T-cell (primary cell): ENCODE measurements at regions not wholly inside any gene's neighbourhood (a gene's known extent, or its start where the extent isn't known, plus 50 kb on each side); places are given as distances from the start of the nearest gene placed in this dataset.

Experiments used
- ATAC-seq, 4 experiments: fragments of 200-7000 bp in 3 of 4; fragments of 150-1000 bp in 1 of 4; cut with Tn5 transposase; replicated peaks in 1 of 4; 1 replicate in 3 of 4; 2 replicates in 1 of 4; pipeline ENCODE4 v1.10.0; 2021; ENCODE audit warnings: moderate library complexity in 3 of 4, mild to moderate bottlenecking in 2 of 4, moderate number of reproducible peaks in 1 of 4
- CTCF ChIA-PET, 2 donors: fragments of 300-600 bp; sonication (Branson Sonifier 250); formaldehyde crosslinking; loops; one replicate each; lab custom pipeline; 2022; ENCODE audit warnings: antibody characterized with exemption in 2 of 2; lab: Charles Lee
- POLR2A ChIA-PET, 2 donors: fragments of 300-600 bp; sonication (Branson Sonifier 250); formaldehyde crosslinking; loops; one replicate each; lab custom pipeline; 2022; ENCODE audit warnings: antibody characterized with exemption in 2 of 2; lab: Charles Lee
- DNase-seq, 35 experiments: peaks; one replicate each; pipeline versions ENCODE4 v3.0.0 to v3.0.0-alpha.2; 2013 to 2023
- H3K27ac ChIP-seq: one replicate; pipeline ENCODE4 v1.5.1; 2013; ENCODE audit warnings: low read length
- H3K27me3 ChIP-seq, 2 experiments: replicated peaks in 1 of 2; 1 replicate in 1 of 2; 2 replicates in 1 of 2; pipeline versions ENCODE4 v1.6.1 to v1.7.0; 2013; ENCODE audit warnings: low read length in 1 of 2, mixed read lengths in 1 of 2; ENCODE audit not compliant: control insufficient read depth in 2 of 2, insufficient read depth in 2 of 2; ENCODE audit errors: extremely low read depth in 1 of 2
- H3K36me3 ChIP-seq, 2 donors: 1 replicate in 1 of 2; 2 replicates in 1 of 2; pipeline versions ENCODE4 v1.6.1 to v1.7.0; 2013; ENCODE audit warnings: low read length in 1 of 2; ENCODE audit not compliant: control insufficient read depth in 2 of 2, insufficient read depth in 1 of 2; ENCODE audit errors: extremely low read depth in 1 of 2
- H3K4me1 ChIP-seq, 2 experiments: 1 replicate in 1 of 2; 2 replicates in 1 of 2; pipeline versions ENCODE4 v1.6.1 to v1.7.0; 2013; ENCODE audit warnings: low read length in 2 of 2, mixed read lengths in 1 of 2; ENCODE audit not compliant: insufficient read depth in 2 of 2, control insufficient read depth in 1 of 2; ENCODE audit errors: extremely low read depth in 1 of 2
- H3K4me3 ChIP-seq, 2 donors: 1 replicate in 1 of 2; 2 replicates in 1 of 2; pipeline versions ENCODE4 v1.5.1 to v1.7.0; 2013; ENCODE audit warnings: mild to moderate bottlenecking in 2 of 2, low read length in 1 of 2, moderate library complexity in 1 of 2; ENCODE audit not compliant: control insufficient read depth in 1 of 2; ENCODE audit errors: extremely low read depth in 1 of 2
- H3K9me3 ChIP-seq: 2 replicates; pipeline ENCODE4 v1.7.0; 2013
- H3K27ac Mint-ChIP-seq, 2 donors: one replicate each; pipeline ENCODE4 v1.8.0; 2020 to 2021; ENCODE audit warnings: mild to moderate bottlenecking in 2 of 2, mixed read lengths in 2 of 2
- H3K27me3 Mint-ChIP-seq, 2 donors: one replicate each; pipeline ENCODE4 v1.8.0; 2021 to 2022; ENCODE audit warnings: mixed read lengths in 2 of 2
- H3K36me3 Mint-ChIP-seq: one replicate; pipeline ENCODE4 v1.8.0; 2021; ENCODE audit warnings: mixed read lengths
- H3K4me1 Mint-ChIP-seq, 3 donors: one replicate each; pipeline ENCODE4 v1.8.0; 2020 to 2022; ENCODE audit warnings: mixed read lengths in 3 of 3, mild to moderate bottlenecking in 1 of 3
- H3K4me3 Mint-ChIP-seq, 3 donors: one replicate each; pipeline ENCODE4 v1.8.0; 2020 to 2022; ENCODE audit warnings: mild to moderate bottlenecking in 3 of 3, mixed read lengths in 3 of 3, moderate library complexity in 3 of 3
- H3K9me3 Mint-ChIP-seq, 3 donors: one replicate each; pipeline ENCODE4 v1.8.0; 2020 to 2022; ENCODE audit warnings: mixed read lengths in 3 of 3
- WGBS: methylation state at CpG from one replicate; pipeline ENCODE4 v1.1.5; 2013; ENCODE audit warnings: missing lambda C conversion rate; ENCODE audit not compliant: insufficient coverage; 5-methylcytosine and 5-hydroxymethylcytosine counted together

DNA sequence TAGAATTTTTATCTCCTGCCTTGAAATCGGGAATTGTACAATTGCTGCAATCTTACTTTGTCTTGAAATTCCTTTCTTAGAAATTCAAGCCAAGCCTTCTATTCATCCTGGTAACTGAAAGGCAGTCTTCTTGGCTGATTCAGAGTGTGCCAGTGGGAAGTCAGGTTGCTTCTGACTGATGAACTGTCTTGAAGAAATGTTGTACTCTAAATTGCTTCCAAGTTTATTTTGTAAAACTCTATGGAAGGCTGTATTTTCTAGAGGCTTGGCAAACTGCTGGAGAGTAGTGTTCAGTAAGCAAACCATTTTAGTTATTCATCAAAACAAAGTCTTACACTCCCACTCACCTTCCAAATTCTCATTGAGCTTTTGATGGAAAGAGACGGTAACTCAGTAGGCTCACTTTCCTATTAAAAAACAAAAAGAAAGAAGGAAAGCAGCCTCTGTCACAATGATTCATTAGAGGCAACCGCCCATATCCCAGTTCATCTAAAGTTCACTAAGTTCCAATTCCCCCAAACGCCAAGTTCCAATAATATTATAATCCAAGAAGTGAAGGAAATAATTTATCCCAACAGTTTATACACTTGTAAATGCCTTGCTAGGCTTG, 187.9 kb upstream of the MALRD1 start:
- no peaks in the 10 kb centered on the region for H3K36me3 ChIP-seq
- ATAC-seq, result no peak
- H3K27me3 Mint-ChIP-seq, result peaks cover 0 to 1% of the 10 kb centered on the region in 2 donors
- no peak overlapping the region for H3K4me3 Mint-ChIP-seq
- no peaks in the 10 kb centered on the region for H3K4me1 ChIP-seq
- POLR2A ChIA-PET, result no interaction called here
- peaks cover 5 to 11% (median 10%) of the 10 kb centered on the region in 3 donors for H3K9me3 Mint-ChIP-seq
- 60% methylated on average over 1 of the region's 4 CpGs for WGBS
- DNase-seq, result no peak
- H3K4me3 ChIP-seq, result no peak overlapping the region
- no peak overlapping the region for H3K27ac Mint-ChIP-seq
- H3K27ac ChIP-seq, result no peak overlapping the region
- no peaks in the 10 kb centered on the region for H3K9me3 ChIP-seq
- CTCF ChIA-PET, result no interaction called here
- H3K36me3 Mint-ChIP-seq, result no peaks in the 10 kb centered on the region
- no peaks in the 10 kb centered on the region for H3K27me3 ChIP-seq
- no peaks in the 10 kb centered on the region for H3K4me1 Mint-ChIP-seq

DNA sequence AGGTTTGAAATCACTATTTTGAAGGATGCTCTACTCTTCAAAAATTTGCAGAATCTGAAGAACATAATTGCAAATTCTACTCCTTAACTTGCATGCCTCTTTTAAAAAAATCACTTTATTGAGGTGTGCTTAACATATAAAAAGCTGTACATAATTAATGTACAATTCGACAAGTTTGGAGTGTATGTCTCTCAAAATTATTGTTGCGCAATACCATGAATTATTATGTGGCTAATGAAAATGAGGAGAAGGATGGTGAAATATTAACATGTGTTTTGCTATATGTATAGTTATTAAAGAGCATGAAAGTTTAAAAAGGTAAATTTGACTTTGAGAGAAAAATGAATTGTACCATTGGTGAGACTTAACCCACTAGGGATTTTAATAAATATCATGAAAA, 187.2 kb upstream of the MALRD1 start:
- ATAC-seq (no peak), DNase-seq (no peak)
- POLR2A ChIA-PET, result no interaction called here
- H3K4me3 ChIP-seq, result no peak overlapping the region
- H3K4me1 ChIP-seq, result no peaks in the 10 kb centered on the region
- H3K9me3 ChIP-seq, result no peaks in the 10 kb centered on the region
- no peaks in the 10 kb centered on the region for H3K36me3 Mint-ChIP-seq
- CTCF ChIA-PET, result no interaction called here
- no peak overlapping the region for H3K27ac ChIP-seq
- no peaks in the 10 kb centered on the region for H3K36me3 ChIP-seq
- no peaks in the 10 kb centered on the region for H3K27me3 ChIP-seq
- no CpG with 5 or more reads among the region's 2 CpGs for WGBS
- peaks cover 0 to 1% of the 10 kb centered on the region in 2 donors for H3K27me3 Mint-ChIP-seq
- no peak overlapping the region for H3K4me3 Mint-ChIP-seq
- no peak overlapping the region for H3K27ac Mint-ChIP-seq
- H3K9me3 Mint-ChIP-seq, result peaks cover 5 to 11% (median 10%) of the 10 kb centered on the region in 3 donors
- no peaks in the 10 kb centered on the region for H3K4me1 Mint-ChIP-seq

GRCh38 chr10:18866852-18867251, 181.7 kb upstream of the MALRD1 start:
- CTCF ChIA-PET, result no interaction called here
- H3K36me3 ChIP-seq, result no peaks in the 10 kb centered on the region
- H3K4me3 ChIP-seq, result no peak overlapping the region
- no peaks in the 10 kb centered on the region for H3K36me3 Mint-ChIP-seq
- no peaks in the 10 kb centered on the region for H3K27me3 ChIP-seq
- H3K4me1 ChIP-seq, result no peaks in the 10 kb centered on the region
- H3K9me3 Mint-ChIP-seq, result peaks cover 3 to 20% (median 14%) of the 10 kb centered on the region in 3 donors
- no peak overlapping the region for H3K27ac ChIP-seq
- ATAC-seq (no peak), DNase-seq (no peak)
- H3K27me3 Mint-ChIP-seq, result no peaks in the 10 kb centered on the region
- no peaks in the 10 kb centered on the region for H3K4me1 Mint-ChIP-seq
- H3K4me3 Mint-ChIP-seq, result no peak overlapping the region
- no CpG with 5 or more reads among the region's 3 CpGs for WGBS
- H3K27ac Mint-ChIP-seq, result no peak overlapping the region
- no peaks in the 10 kb centered on the region for H3K9me3 ChIP-seq
- POLR2A ChIA-PET, result no interaction called here

DNA sequence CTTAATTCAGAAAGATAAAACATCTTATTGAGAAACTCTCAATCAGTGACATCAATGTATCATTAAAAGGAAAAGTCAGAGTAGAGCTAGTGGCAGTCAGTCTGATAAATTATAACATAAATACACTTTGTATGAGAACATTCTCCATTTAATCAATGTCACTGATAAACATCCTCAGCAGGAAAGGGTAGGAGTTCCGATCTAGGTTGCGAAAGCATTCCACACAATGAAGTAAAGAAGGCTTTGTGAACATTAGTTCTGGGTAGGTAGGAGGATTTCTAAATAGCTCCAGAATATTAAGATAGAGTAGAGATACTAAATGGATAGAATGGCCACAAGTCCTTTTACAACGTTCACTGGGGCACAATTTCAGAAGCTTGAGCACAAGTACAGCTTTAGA, 179.7 kb upstream of the MALRD1 start:
- Histone ChIP-seq H3K36me3 (no peaks in the 10 kb centered on the region), H3K27ac (no peak overlapping the region), H3K9me3 (peaks cover 2% of the 10 kb centered on the region), H3K4me1 (no peaks in the 10 kb centered on the region), H3K4me3 (no peak overlapping the region), H3K27me3 (no peaks in the 10 kb centered on the region)
- ChIA-PET POLR2A (no interaction called here), CTCF (no interaction called here)
- H3K4me1 Mint-ChIP-seq, result no peaks in the 10 kb centered on the region
- no peak overlapping the region for H3K4me3 Mint-ChIP-seq
- no peak for DNase-seq
- H3K27me3 Mint-ChIP-seq, result no peaks in the 10 kb centered on the region
- no peak overlapping the region for H3K27ac Mint-ChIP-seq
- H3K36me3 Mint-ChIP-seq, result no peaks in the 10 kb centered on the region
- no peak for ATAC-seq
- peaks cover 3 to 21% (median 14%) of the 10 kb centered on the region in 3 donors for H3K9me3 Mint-ChIP-seq
- 40% methylated on average over 1 of the region's 3 CpGs for WGBS

GRCh38 chr10:18875477-18875876, 173.1 kb upstream of the MALRD1 start:
- Histone ChIP-seq H3K27ac (no peak overlapping the region), H3K9me3 (peaks cover 2% of the 10 kb centered on the region), H3K4me1 (no peaks in the 10 kb centered on the region), H3K4me3 (no peak overlapping the region), H3K36me3 (no peaks in the 10 kb centered on the region), H3K27me3 (no peaks in the 10 kb centered on the region)
- Mint-ChIP-seq H3K27ac (no peak overlapping the region), H3K4me3 (no peak overlapping the region), H3K27me3 (no peaks in the 10 kb centered on the region), H3K36me3 (no peaks in the 10 kb centered on the region), H3K9me3 (peaks cover 3 to 8% (median 5%) of the 10 kb centered on the region in 3 donors), H3K4me1 (no peaks in the 10 kb centered on the region)
- DNase-seq, result no peak
- no CpG with 5 or more reads among the region's 1 CpG for WGBS
- POLR2A ChIA-PET, result no interaction called here
- CTCF ChIA-PET, result no interaction called here
- no peak for ATAC-seq

DNA sequence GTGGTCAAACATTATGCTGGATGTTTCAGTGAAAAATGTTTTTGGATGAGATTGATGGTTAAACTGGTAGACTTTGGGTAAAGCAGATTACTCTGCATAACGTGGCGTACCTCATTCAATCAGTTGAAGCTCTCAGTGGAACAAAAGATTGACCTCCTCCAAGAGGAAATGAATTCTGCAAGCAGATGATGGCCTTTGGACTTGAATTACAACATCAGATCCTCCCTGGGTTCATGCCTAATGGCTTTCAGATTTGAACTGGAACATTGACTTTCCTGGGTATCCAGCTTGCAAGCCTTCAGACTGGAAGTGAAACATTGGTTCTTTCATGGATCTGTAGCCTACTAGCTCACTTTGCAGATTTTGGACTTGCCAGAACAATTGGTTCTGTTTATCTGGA, 169.3 kb upstream of the MALRD1 start:
- Histone ChIP-seq H3K4me3 (no peak overlapping the region), H3K36me3 (no peaks in the 10 kb centered on the region), H3K4me1 (no peaks in the 10 kb centered on the region), H3K9me3 (no peaks in the 10 kb centered on the region), H3K27ac (no peak overlapping the region), H3K27me3 (no peaks in the 10 kb centered on the region)
- no peak overlapping the region for H3K4me3 Mint-ChIP-seq
- no peaks in the 10 kb centered on the region for H3K4me1 Mint-ChIP-seq
- ChIA-PET CTCF (no interaction called here), POLR2A (no interaction called here)
- H3K27ac Mint-ChIP-seq, result no peak overlapping the region
- H3K27me3 Mint-ChIP-seq, result no peaks in the 10 kb centered on the region
- DNase-seq (no peak), ATAC-seq (no peak)
- no peaks in the 10 kb centered on the region for H3K36me3 Mint-ChIP-seq
- H3K9me3 Mint-ChIP-seq, result no peaks in the 10 kb centered on the region
- no CpG with 5 or more reads among the region's 2 CpGs for WGBS

DNA sequence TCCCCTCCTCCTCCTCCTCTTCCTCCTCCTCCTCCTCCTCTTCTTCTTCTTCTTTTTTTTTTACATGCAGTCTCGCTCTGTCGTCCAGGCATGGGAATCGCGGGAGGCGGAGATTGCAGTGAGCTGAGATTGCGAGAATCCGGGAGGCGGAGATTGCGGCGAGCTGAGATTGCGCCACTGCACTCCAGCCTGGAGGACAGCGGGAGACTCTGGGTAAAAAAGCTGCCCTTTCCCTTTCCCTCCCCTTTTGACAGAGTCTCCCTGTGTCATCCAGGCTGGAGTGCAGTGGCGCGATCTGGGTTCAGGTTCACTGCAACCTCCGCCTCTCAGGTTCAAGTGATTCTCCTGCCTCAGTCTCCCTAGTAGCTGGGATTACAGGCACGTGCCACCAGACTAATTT, 168.1 kb upstream of the MALRD1 start:
- Mint-ChIP-seq H3K9me3 (no peaks in the 10 kb centered on the region), H3K27me3 (no peaks in the 10 kb centered on the region), H3K4me1 (no peaks in the 10 kb centered on the region), H3K36me3 (no peaks in the 10 kb centered on the region), H3K4me3 (no peak overlapping the region), H3K27ac (no peak overlapping the region)
- no peaks in the 10 kb centered on the region for H3K27me3 ChIP-seq
- H3K36me3 ChIP-seq, result no peaks in the 10 kb centered on the region
- no peak for DNase-seq
- H3K27ac ChIP-seq, result no peak overlapping the region
- no peak overlapping the region for H3K4me3 ChIP-seq
- ATAC-seq, result no peak
- H3K9me3 ChIP-seq, result no peaks in the 10 kb centered on the region
- ChIA-PET POLR2A (no interaction called here), CTCF (interaction anchor here in 1 of 2 donors (0.5 kb wide), 1 partner anchor 189 kb away, joined by 3 read pairs; no protein-coding TSS in a partner anchor)
- H3K4me1 ChIP-seq, result no peaks in the 10 kb centered on the region
- WGBS, result 73% methylated on average over 5 of the region's 16 CpGs
